HEK293T (cell line): ENCODE measurements at regions not wholly inside any gene's neighbourhood (a gene's known extent, or its start where the extent isn't known, plus 50 kb on each side); places are given as distances from the start of the nearest gene placed in this dataset.

Source experiments
- CTCF ChIA-PET: fragments of 350-600 bp; formaldehyde crosslinking; extraction: SDS; loops from one replicate; lab custom pipeline; 2021; ENCODE audit warnings: antibody characterized with exemption, inconsistent platforms; lab: Yijun Ruan, JAX
- POLR2A ChIA-PET: fragments of 350-600 bp; formaldehyde crosslinking; extraction: SDS; loops from one replicate; lab custom pipeline; 2020; ENCODE audit warnings: antibody characterized with exemption, inconsistent platforms; lab: Yijun Ruan, JAX
- DNase-seq: peaks from one replicate; pipeline ENCODE4 v3.0.0; 2012; ENCODE audit warnings: mixed read lengths; ENCODE audit errors: extremely low spot score
- ARNT ChIP-seq: fragments of 450-650 bp; IDR thresholded peaks from 2 replicates; pipeline ENCODE4 v1.6.1; 2017; ENCODE audit warnings: mild to moderate bottlenecking
- BHLHE40 ChIP-seq: fragments of 450-650 bp; IDR thresholded peaks from 2 replicates; pipeline ENCODE4 v1.6.1; 2016; ENCODE audit warnings: mild to moderate bottlenecking, moderate library complexity, borderline replicate concordance
- CTBP1 ChIP-seq: fragments of 450-650 bp; IDR thresholded peaks from 2 replicates; pipeline ENCODE4 v1.6.1; 2016; ENCODE audit warnings: borderline replicate concordance
- ELF4 ChIP-seq: fragments of 450-650 bp; IDR thresholded peaks from 2 replicates; pipeline ENCODE4 v1.6.1; 2017; ENCODE audit warnings: antibody characterized with exemption
- FOXA1 ChIP-seq: fragments of 450-650 bp; IDR thresholded peaks from 2 replicates; pipeline ENCODE4 v1.6.1; 2016; ENCODE audit warnings: mild to moderate bottlenecking
- FOXK2 ChIP-seq: fragments of 450-650 bp; IDR thresholded peaks from 2 replicates; pipeline ENCODE4 v1.6.1; 2016; ENCODE audit warnings: mild to moderate bottlenecking
- FOXM1 ChIP-seq: fragments of 450-650 bp; IDR thresholded peaks from 2 replicates; pipeline ENCODE4 v1.6.1; 2017; ENCODE audit warnings: mild to moderate bottlenecking, borderline replicate concordance
- HDGF ChIP-seq: fragments of 450-650 bp; IDR thresholded peaks from 2 replicates; pipeline ENCODE4 v1.6.1; 2017; ENCODE audit warnings: antibody characterized with exemption, borderline replicate concordance
- L3MBTL2 ChIP-seq: fragments of 450-650 bp; conservative IDR thresholded peaks from 2 replicates; pipeline ENCODE4 v1.6.1; 2016; ENCODE audit warnings: mild to moderate bottlenecking
- LEF1 ChIP-seq: fragments of 450-650 bp; IDR thresholded peaks from 2 replicates; pipeline ENCODE4 v1.6.1; 2017; ENCODE audit warnings: mild to moderate bottlenecking, borderline replicate concordance
- NFRKB ChIP-seq: fragments of 450-650 bp; IDR thresholded peaks from 2 replicates; pipeline ENCODE4 v1.6.1; 2016; ENCODE audit warnings: mild to moderate bottlenecking, moderate library complexity
- SP1 ChIP-seq: fragments of 450-650 bp; IDR thresholded peaks from 2 replicates; pipeline ENCODE4 v1.6.1; 2017
- SUZ12 ChIP-seq: fragments of 450-650 bp; IDR thresholded peaks from 2 replicates; pipeline ENCODE4 v1.6.1; 2016; ENCODE audit warnings: mild to moderate bottlenecking
- TARDBP ChIP-seq: fragments of 450-650 bp; IDR thresholded peaks from 2 replicates; pipeline ENCODE4 v1.6.1; 2016
- ZNF384 ChIP-seq: fragments of 450-650 bp; IDR thresholded peaks from 2 replicates; pipeline ENCODE4 v1.6.1; 2016
- TF ChIP-seq, protein P1 (sequence below): fragments of 450-650 bp; IDR thresholded peaks from 2 replicates; pipeline ENCODE4 v1.6.1; 2016

DNA sequence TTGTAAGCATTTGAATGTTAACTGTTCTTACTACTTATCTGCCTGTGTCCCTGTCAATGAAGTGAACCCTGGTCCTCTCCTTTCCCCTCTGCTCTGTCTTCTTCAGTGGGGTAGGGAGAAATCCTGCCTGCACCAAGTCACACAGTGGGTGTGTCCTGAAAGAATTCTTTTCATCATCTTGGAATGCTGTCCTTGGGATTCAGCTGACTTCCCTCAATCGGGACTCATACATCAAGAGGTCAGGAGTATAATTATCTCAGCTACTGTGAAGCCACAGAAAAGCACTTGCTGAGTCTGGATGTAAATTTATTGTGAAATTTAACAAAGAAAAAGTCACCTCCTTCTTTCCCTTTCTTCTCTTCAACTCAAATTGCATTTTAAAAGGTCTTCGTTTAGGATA lies 328.5 kb downstream of the SOX4 start:
- CTCF ChIA-PET = no interaction called here
- DNase-seq = no peak
- no peak for TF ChIP-seq L3MBTL2
- POLR2A ChIA-PET = no interaction called here

DNA sequence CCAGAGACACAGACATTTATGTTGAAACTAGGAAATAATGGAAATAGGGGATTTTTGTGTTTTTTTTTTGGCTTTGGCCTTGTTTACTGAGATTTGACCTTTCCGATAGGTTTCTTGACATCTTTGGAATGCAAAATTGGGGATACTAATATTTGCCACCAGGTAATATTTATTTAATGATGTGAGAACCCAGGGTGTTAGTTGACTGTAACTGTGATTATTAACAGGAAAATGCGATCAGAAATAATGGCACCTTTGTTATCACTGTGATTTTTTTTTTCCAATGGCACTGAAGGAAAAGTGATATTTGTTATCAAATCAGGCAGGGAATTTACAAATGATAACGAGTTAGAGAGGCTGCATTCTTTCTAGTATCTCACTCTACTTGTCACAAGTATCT lies 330.5 kb downstream of the SOX4 start:
- POLR2A ChIA-PET = no interaction called here
- TF ChIP-seq TARDBP (no peak), NFRKB (no peak), L3MBTL2 (no peak), SP1 (no peak), BHLHE40 (no peak), CTBP1 (no peak), HDGF (no peak), ELF4 (no peak), FOXA1 (no peak), ZNF384 (no peak), LEF1 (no peak), SUZ12 (no peak), ARNT (no peak), FOXK2 (no peak), FOXM1 (no peak)
- TF ChIP-seq, protein P1, sequence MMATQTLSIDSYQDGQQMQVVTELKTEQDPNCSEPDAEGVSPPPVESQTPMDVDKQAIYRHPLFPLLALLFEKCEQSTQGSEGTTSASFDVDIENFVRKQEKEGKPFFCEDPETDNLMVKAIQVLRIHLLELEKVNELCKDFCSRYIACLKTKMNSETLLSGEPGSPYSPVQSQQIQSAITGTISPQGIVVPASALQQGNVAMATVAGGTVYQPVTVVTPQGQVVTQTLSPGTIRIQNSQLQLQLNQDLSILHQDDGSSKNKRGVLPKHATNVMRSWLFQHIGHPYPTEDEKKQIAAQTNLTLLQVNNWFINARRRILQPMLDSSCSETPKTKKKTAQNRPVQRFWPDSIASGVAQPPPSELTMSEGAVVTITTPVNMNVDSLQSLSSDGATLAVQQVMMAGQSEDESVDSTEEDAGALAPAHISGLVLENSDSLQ = no peak
- CTCF ChIA-PET = no interaction called here
- no peak for DNase-seq

GRCh38 chr6:21928827-21929226 lies 335.3 kb downstream of the SOX4 start:
- ChIA-PET CTCF (no interaction called here), POLR2A (no interaction called here)
- TF ChIP-seq CTBP1 = no peak
- no peak for DNase-seq

- TF ChIP-seq FOXK2 = no peak
- TF ChIP-seq ZNF384 = no peak
- no peak for TF ChIP-seq SUZ12
- no peak for TF ChIP-seq HDGF
- no peak for TF ChIP-seq NFRKB
- no peak for TF ChIP-seq LEF1
- no peak for TF ChIP-seq L3MBTL2
- no peak for TF ChIP-seq TARDBP
- TF ChIP-seq FOXA1 = no peak
- TF ChIP-seq SP1 = no peak
- TF ChIP-seq, protein P1 = no peak
- no peak for TF ChIP-seq CTBP1
- TF ChIP-seq ELF4 = no peak
- no peak for TF ChIP-seq ARNT
- TF ChIP-seq FOXM1 = no peak
- DNase-seq = no peak
- CTCF ChIA-PET = no interaction called here
- POLR2A ChIA-PET = no interaction called here
Observed at GRCh38 chr6:21931641-21932335, 338.2 kb downstream of the SOX4 start.

DNA sequence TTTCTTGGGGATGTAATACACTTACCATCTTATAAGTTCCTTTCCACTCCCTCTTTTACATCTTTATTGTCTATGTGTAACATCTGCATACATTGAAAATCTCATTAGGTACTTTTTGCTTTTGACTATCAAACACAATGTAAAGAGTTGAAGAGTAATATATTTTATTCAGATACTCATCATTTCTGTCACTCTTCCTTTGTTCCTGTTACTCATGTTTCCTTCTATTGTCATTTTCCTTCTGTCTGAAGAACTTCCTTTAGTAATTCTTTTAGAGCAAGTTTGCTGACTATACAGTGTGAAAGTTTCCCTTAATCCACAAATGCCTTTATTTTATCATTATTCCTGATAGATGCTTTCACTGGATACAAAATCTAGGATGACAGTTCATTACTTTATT lies 339.8 kb downstream of the SOX4 start:
- ChIA-PET CTCF (no interaction called here), POLR2A (no interaction called here)
- DNase-seq = no peak
- TF ChIP-seq FOXK2 (no peak), SUZ12 (no peak), ELF4 (no peak), TARDBP (no peak), LEF1 (no peak), FOXA1 (no peak), FOXM1 (no peak), BHLHE40 (no peak), L3MBTL2 (no peak), HDGF (no peak), ARNT (no peak), NFRKB (no peak), CTBP1 (no peak), ZNF384 (no peak), SP1 (no peak)
- TF ChIP-seq, protein P1 = no peak

GRCh38 chr6:21935142-21935541 lies 341.6 kb downstream of the SOX4 start:
- POLR2A ChIA-PET = no interaction called here

More at GRCh38 chr6:21935142-21935541, 341.6 kb downstream of the SOX4 start:
- DNase-seq = no peak
- TF ChIP-seq TARDBP = no peak
- TF ChIP-seq FOXA1 = no peak
- TF ChIP-seq, protein P1 = no peak
- no peak for TF ChIP-seq ZNF384
- no peak for TF ChIP-seq BHLHE40
- no peak for TF ChIP-seq SP1
- no peak for TF ChIP-seq LEF1
- TF ChIP-seq NFRKB = no peak
- no peak for TF ChIP-seq FOXK2
- TF ChIP-seq ARNT = no peak
- no peak for TF ChIP-seq L3MBTL2
- no peak for TF ChIP-seq SUZ12
- no peak for TF ChIP-seq CTBP1
- TF ChIP-seq FOXM1 = no peak
- TF ChIP-seq ELF4 = no peak; the same call in 1 of the 2 replicates
- no peak for TF ChIP-seq HDGF
- CTCF ChIA-PET = interaction anchor here (0.6 kb wide), 1 partner anchor 82 kb away, joined by 7 read pairs; no protein-coding TSS in a partner anchor
